CD4-positive, alpha-beta T cell treated with Interleukin-12 subunit alpha and Interleukin-12 subunit beta, for 1 hour (primary cell): ENCODE measurements at regions not wholly inside any gene's neighbourhood (a gene's known extent, or its start where the extent isn't known, plus 50 kb on each side); places are given as distances from the start of the nearest gene placed in this dataset.

Experiments
- DNase-seq: peaks from one replicate; pipeline ENCODE4 v3.0.0-alpha.2; 2020

- no peak for DNase-seq
Measured at GRCh38 chr11:15586741-15587473, 472.2 kb downstream of the INSC start.

DNA sequence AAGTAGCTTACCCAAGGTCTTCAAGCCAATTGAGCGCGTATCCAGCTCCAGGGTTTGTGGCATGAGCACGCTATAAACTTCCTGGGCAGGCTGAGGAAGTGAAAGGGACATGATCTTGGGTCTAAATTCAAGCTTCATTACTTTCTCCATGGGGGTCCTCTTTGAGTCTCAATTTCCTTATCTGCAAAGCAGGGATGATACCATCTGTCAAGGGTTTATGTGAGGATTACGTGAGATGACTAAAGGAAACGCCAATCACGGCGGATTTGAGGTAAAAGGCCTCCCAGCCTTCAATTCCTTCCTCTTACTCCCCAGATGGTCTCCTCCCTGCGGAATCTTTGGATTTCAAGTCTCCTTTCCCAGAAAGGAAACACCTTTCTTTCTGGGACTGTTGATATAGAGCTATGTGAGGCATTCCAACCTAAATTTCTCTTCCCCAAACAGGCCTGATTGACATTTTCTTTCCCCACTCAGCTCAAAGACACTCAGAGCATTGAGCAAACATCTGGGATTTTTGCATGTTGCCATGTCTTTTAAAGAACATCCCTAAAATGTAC, 474.4 kb downstream of the INSC start:
- DNase-seq, result no peak

DNA sequence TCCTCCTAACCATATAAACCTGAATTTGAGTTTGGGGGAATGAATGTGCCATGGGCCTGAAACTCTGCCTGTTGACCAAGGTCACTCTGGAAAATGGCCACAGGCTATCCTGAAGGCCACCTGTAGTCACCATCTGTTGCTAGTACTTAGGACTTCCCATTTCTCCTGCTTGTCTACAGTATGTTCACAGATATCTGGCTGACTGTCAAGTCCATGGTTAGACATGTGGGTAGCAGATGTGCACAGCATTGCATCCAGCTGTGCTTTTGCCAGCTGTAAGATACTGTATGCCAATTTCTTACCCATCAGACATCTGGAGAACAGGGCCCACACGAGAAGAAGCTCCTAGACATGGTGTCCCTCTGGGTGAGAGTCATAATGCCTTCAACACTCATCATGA, 475.4 kb downstream of the INSC start:
- DNase-seq, result no peak

DNA sequence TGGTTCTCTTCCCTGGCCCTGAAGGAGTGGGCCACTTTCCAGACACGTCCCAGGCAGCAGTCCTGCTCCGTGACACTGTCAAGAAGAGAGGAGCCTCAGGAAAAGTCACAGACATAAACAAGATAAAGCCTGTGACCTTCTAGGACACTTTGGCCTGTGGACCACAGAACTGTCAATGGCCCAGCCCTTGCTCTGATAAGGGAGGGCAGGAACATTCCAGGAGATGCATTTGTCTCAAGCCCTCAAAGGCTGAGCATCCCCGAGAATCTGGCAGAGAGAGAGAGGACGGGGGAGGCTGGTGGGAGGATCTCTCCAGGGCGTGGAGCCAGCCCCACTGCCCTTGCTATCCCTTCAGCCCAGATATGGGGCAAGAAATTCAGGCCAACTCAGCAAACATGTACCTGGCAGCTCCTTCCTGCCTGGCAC, 476.4 kb downstream of the INSC start:
- DNase-seq, result no peak

GRCh38 chr11:15594607-15595006, 479.9 kb downstream of the INSC start:
- no peak for DNase-seq

- no peak for DNase-seq
Measured at GRCh38 chr11:15599376-15599775, 484.7 kb downstream of the INSC start.

DNA sequence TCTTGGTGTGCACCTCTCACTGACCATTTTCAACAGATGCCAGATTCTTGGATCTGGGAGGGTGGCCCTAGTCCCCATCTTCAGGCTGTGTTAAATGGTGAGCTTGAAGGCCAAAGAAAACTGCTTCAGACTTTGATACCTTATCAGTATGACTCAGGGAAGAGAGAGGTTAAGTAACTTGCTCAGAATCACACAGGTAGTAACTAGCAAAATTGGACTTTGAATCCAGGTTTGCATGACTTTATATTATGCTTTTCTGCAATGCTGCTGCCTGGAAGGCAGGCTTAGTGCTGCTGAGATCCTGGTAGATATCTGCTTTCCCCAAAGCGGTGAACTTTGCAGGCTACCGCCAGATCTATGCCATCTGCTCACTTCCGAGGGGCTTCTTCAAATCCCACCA, 487.3 kb downstream of the INSC start:
- DNase-seq, result no peak

GRCh38 chr11:15602785-15603567, 488.3 kb downstream of the INSC start:
- DNase-seq, result no peak

DNA sequence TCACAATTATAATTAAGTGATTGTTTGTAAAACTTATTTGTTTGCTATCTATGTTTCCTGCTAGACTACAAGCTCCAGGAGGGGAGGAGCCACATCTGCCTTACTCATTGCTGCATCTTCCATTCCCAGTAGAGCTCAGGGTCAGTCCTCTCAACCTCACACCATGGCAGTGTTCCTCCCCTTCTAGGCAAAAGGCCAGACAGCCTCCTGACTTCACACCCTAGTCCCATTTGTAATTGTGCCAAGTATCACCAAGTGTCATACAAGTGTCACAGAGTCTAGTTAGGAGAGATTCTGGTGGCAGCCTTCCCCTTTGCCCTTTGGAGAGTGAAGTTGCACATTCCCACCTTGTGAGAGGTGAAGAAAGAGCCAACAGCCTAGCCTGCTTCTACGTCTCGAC, 490.4 kb downstream of the INSC start:
- DNase-seq, result no peak

DNA sequence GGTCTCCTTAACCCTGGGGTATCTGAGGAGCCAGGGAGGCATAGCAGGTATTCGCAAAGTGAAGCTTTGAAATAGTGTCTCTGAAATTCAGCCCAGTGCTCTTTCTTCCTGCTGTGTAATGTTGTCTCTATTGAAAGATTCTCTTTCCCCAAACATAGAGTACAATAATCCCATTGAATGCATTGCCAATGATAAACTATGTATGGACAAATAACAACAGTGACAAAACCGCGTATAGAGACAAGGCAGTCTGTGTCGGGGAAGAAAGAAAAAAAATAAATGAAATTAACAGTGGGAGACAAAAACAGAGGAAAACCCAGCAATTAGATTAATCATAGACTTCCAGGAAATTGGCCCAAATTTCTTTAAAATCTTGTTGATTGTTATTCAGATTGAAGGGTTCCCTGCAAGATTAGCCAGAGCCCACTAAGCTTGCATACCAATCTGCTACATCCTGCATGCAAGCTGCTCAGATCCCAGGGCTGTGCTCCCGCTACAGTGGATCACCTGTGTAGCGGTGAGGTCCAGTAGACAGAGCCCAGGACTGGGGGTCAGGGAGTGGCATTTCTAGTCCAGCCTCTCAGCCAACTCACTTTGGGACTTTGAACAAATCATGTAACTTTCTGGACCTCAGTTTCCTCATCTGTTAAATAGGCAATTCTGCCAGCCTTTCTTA, 492.8 kb downstream of the INSC start:
- DNase-seq, result no peak

- no peak for DNase-seq
Measured at GRCh38 chr11:15609445-15609844, 494.7 kb downstream of the INSC start.

GRCh38 chr11:15610881-15611280, 496.2 kb downstream of the INSC start:
- no peak for DNase-seq

GRCh38 chr11:15613251-15613650, 498.5 kb downstream of the INSC start:
- no peak for DNase-seq

DNA sequence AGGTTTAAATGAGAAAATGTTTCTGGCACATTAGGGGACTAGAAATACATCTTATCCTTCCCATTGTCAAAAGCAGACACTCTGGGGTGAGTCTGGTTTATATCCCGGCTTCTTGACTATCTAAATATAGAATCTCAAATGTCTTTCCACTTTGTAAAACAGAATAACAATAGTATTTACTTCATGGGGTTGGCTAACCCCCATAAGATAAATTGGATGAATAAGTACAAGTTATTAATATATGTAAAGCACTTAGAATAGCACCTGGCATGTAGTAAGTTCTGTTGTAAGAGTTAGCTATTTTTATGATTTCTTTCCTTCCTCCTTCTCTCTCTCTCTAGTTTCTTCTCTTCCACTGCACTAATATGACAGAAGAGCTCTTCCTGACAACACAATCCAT, 499.1 kb downstream of the INSC start:
- DNase-seq, result no peak

GRCh38 chr11:15615398-15616096, 500.8 kb downstream of the INSC start:
- no peak for DNase-seq

GRCh38 chr11:15616130-15617105, 501.7 kb downstream of the INSC start:
- DNase-seq, result no peak

- no peak for DNase-seq
Measured at GRCh38 chr11:15617126-15617525, 502.4 kb downstream of the INSC start.

GRCh38 chr11:15618583-15619032, 503.9 kb downstream of the INSC start:
- no peak for DNase-seq

DNA sequence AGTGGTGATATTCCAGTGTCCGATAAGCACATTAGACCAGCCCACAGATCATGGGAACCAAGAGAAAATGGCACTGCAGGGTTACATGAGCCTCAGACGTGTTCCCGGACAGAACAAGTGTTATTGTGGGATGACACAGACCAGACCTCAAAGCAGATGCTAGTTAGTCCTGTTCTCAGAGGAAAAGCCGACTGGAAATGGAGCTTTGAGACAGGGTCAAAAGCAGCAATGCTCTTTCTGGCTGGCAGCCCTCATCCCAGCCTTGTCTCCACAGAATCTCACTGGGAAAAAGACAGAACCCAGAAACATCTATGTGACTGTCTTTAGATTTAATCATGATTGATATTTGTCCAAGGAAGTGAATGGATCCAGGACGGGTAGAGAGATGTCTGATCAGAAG, 506.8 kb downstream of the INSC start:
- no peak for DNase-seq

DNA sequence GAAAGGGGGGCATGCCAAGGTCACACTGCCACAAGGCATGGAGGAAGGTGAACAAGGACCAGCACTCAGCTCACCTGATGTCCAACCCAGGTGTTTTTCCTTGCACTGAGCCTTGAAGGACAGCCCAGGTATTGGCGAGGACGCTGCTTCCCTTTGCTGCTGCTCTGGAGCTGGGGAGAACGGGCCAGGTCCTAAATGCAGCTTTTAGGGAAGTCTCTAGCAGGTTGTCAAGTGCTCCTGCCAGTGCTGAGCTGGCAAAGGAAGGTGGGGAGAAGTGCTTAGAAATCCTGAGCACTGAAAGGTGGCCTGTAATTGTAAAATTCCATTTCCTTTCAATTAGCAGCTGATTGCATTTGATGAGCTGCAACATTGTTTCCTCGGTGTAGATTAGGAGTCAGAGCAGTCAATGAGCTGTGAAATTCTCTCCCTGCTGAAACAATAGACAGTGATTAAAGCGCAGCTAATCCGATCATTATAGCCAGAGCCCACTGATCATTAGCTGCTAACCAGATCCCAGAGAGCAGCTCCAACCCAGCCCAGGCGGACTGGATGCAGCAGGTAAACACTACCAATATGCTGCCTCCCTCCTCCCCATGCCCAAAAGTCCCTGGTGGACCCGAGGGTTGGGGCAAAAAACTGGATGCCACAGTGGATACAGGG, 507.6 kb downstream of the INSC start:
- DNase-seq, result no peak

GRCh38 chr11:15624701-15625100, 510.0 kb downstream of the INSC start:
- no peak for DNase-seq
